ENCODE measurements at regions not wholly inside any gene's neighbourhood (a gene's known extent, or its start where the extent isn't known, plus 50 kb on each side); places are given as distances from the start of the nearest gene placed in this dataset.

GRCh38 chrY:15355321-15355720 lies 831.0 kb downstream of the NLGN4Y start:
- Histone ChIP-seq H3K27ac (no peak overlapping the region), H3K4me1 (no peaks in the 10 kb centered on the region), H3K4me3 (no peak overlapping the region), H3K36me3 (no peaks in the 10 kb centered on the region), H3K9me3 (no peaks in the 10 kb centered on the region), H3K27me3 (no peaks in the 10 kb centered on the region)
- intact Hi-C loops (cut with DNase I) = no loop called here
- whole genome bisulfite sequencing, 2 donors = 82 to 91% methylated on average over 3 of the region's 3 CpGs
- DNase-seq (no peak), ATAC-seq (no peak)
- no peak for TF ChIP-seq CTCF (IDR thresholded peaks at IDR 0.05)

GRCh38 chrY:15360471-15360870 lies 836.1 kb downstream of the NLGN4Y start:
- ATAC-seq = no peak
- Histone ChIP-seq H3K36me3 (no peaks in the 10 kb centered on the region), H3K9me3 (no peaks in the 10 kb centered on the region), H3K27ac (no peak overlapping the region), H3K4me3 (no peak overlapping the region), H3K27me3 (no peaks in the 10 kb centered on the region), H3K4me1 (no peaks in the 10 kb centered on the region)
- TF ChIP-seq CTCF (IDR thresholded peaks at IDR 0.05) = no peak
- intact Hi-C loops (cut with DNase I) = no loop called here
- no peak for DNase-seq

GRCh38 chrY:15364996-15365395 lies 840.7 kb downstream of the NLGN4Y start:
- Histone ChIP-seq H3K9me3 (no peaks in the 10 kb centered on the region), H3K36me3 (no peaks in the 10 kb centered on the region), H3K4me1 (no peaks in the 10 kb centered on the region), H3K27ac (no peak overlapping the region), H3K27me3 (no peaks in the 10 kb centered on the region), H3K4me3 (no peak overlapping the region)
- WGBS, 2 donors = 60 to 69% methylated on average over 4 of the region's 4 CpGs
- no peak for ATAC-seq
- DNase-seq = no peak
- TF ChIP-seq CTCF (IDR thresholded peaks at IDR 0.05) = no peak
- intact Hi-C loops (cut with DNase I) = no loop called here

GRCh38 chrY:15368786-15369185 lies 844.5 kb downstream of the NLGN4Y start:
- Histone ChIP-seq H3K4me1 (no peaks in the 10 kb centered on the region), H3K4me3 (no peak overlapping the region), H3K36me3 (no peaks in the 10 kb centered on the region), H3K9me3 (no peaks in the 10 kb centered on the region), H3K27ac (no peak overlapping the region), H3K27me3 (no peaks in the 10 kb centered on the region)
- 44 to 63% methylated on average over 3 of the region's 3 CpGs for WGBS, 2 donors
- ATAC-seq = no peak
- no peak for DNase-seq
- intact Hi-C loops (cut with DNase I) = no loop called here
- no peak for TF ChIP-seq CTCF (IDR thresholded peaks at IDR 0.05)

GRCh38 chrY:15385178-15385577 lies 860.8 kb downstream of the NLGN4Y start:
- Histone ChIP-seq H3K4me3 (no peak overlapping the region), H3K27me3 (no peaks in the 10 kb centered on the region), H3K36me3 (no peaks in the 10 kb centered on the region), H3K4me1 (no peaks in the 10 kb centered on the region), H3K27ac (no peak overlapping the region), H3K9me3 (no peaks in the 10 kb centered on the region)
- ATAC-seq (no peak), DNase-seq (no peak)
- intact Hi-C loops (cut with DNase I) = no loop called here
- 84 to 85% methylated on average over 1 of the region's 1 CpG for WGBS, 2 donors
- no peak for TF ChIP-seq CTCF (IDR thresholded peaks at IDR 0.05)

Data from heart right ventricle (tissue), 16 donors.